ENCODE measurements at regions not wholly inside any gene's neighbourhood (a gene's known extent, or its start where the extent isn't known, plus 50 kb on each side); places are given as distances from the start of the nearest gene placed in this dataset.

- TF ChIP-seq POLR2A (IDR thresholded peaks at IDR 0.05) (no peak), POLR2AphosphoS5 (IDR thresholded peaks at IDR 0.05) (no peak), EP300 (IDR thresholded peaks at IDR 0.05) (no peak)
- TF ChIP-seq, protein P1, sequence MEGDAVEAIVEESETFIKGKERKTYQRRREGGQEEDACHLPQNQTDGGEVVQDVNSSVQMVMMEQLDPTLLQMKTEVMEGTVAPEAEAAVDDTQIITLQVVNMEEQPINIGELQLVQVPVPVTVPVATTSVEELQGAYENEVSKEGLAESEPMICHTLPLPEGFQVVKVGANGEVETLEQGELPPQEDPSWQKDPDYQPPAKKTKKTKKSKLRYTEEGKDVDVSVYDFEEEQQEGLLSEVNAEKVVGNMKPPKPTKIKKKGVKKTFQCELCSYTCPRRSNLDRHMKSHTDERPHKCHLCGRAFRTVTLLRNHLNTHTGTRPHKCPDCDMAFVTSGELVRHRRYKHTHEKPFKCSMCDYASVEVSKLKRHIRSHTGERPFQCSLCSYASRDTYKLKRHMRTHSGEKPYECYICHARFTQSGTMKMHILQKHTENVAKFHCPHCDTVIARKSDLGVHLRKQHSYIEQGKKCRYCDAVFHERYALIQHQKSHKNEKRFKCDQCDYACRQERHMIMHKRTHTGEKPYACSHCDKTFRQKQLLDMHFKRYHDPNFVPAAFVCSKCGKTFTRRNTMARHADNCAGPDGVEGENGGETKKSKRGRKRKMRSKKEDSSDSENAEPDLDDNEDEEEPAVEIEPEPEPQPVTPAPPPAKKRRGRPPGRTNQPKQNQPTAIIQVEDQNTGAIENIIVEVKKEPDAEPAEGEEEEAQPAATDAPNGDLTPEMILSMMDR (IDR thresholded peaks at IDR 0.05) = no peak
Measured at GRCh38 chr4:156113138-156113765, 159.6 kb upstream of the CTSO start.

Data from suprapubic skin (tissue), 4 donors.